OCI-LY1 (cell line): ENCODE measurements at regions not wholly inside any gene's neighbourhood (a gene's known extent, or its start where the extent isn't known, plus 50 kb on each side); places are given as distances from the start of the nearest gene placed in this dataset.

Source experiments
- EZH2 ChIP-seq: fragments of 200-600 bp; sonication (generic), shearing (Covaris generic); IDR thresholded peaks from 2 replicates; pipeline ENCODE4 v1.8.0; 2017; ENCODE audit warnings: borderline replicate concordance, mixed run types, mild to moderate bottlenecking, antibody characterized with exemption, low read length, moderate library complexity, mixed read lengths
- TF ChIP-seq, protein P1 (sequence below): fragments of 200-600 bp; sonication (generic), shearing (Covaris generic); IDR thresholded peaks from 2 replicates; pipeline ENCODE4 v1.5.1; 2017; ENCODE audit warnings: mild to moderate bottlenecking, antibody characterized with exemption, low read length, moderate library complexity, mixed read lengths

- no peak for TF ChIP-seq EZH2
- TF ChIP-seq, protein P1, sequence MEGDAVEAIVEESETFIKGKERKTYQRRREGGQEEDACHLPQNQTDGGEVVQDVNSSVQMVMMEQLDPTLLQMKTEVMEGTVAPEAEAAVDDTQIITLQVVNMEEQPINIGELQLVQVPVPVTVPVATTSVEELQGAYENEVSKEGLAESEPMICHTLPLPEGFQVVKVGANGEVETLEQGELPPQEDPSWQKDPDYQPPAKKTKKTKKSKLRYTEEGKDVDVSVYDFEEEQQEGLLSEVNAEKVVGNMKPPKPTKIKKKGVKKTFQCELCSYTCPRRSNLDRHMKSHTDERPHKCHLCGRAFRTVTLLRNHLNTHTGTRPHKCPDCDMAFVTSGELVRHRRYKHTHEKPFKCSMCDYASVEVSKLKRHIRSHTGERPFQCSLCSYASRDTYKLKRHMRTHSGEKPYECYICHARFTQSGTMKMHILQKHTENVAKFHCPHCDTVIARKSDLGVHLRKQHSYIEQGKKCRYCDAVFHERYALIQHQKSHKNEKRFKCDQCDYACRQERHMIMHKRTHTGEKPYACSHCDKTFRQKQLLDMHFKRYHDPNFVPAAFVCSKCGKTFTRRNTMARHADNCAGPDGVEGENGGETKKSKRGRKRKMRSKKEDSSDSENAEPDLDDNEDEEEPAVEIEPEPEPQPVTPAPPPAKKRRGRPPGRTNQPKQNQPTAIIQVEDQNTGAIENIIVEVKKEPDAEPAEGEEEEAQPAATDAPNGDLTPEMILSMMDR = no peak
These were observed 91.0 kb downstream of the MRPL36 start for GRCh38 chr5:1708592-1709141.
